ENCODE measurements at regions not wholly inside any gene's neighbourhood (a gene's known extent, or its start where the extent isn't known, plus 50 kb on each side); places are given as distances from the start of the nearest gene placed in this dataset.

DNA sequence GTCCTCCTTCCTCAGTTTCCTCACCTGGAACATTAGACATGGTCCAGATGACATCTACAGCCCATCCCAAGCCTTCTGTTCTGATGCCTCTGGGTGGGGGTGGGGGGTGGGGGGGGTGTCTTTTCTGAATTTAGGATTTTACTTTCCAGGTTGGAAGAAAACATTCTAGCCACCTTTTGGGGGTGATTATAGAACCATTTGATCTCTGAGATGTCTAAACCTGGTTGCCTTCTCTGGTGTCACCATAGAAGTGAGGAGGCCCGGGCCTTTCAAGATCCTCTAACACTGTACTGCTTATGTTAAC, 411.0 kb upstream of the ZMIZ1 start:
- H3K27ac ChIP-seq (ENCODE audit: low read depth in 2 of 2, low read length in 1 of 2): peak overlapping the region in 1 of 2 experiments; percentile 99; a peak in 2 of 4 replicates
- WGBS (ENCODE audit: low lambda C conversion rate): 92% methylated on average over 1 of the region's 1 CpG
- no peak overlapping the region for H3K4me2 ChIP-seq
- no peak overlapping the region for H2AFZ ChIP-seq (ENCODE audit: low read depth)
- no peaks in the 10 kb centered on the region for H3F3A ChIP-seq (replicated peaks; ENCODE audit: insufficient read depth)
- no peak overlapping the region for H3K4me3 ChIP-seq (ENCODE audit: low read depth in 2 of 2, low read length in 1 of 2)
- ChIA-PET POLR2A (interaction anchor here (1.4 kb wide), 1 partner anchor 32 kb away, joined by 5 read pairs; no protein-coding TSS in a partner anchor), CTCF (interaction anchor here (0.6 to 3.5 kb wide), 15 partner anchors 8 to 450 kb away, joined by 3 to 12 read pairs (median 3); no protein-coding TSS in a partner anchor)
- H4K20me1 ChIP-seq (ENCODE audit: insufficient read depth): no peaks in the 10 kb centered on the region
- no peak for DNase-seq
- H3K9ac ChIP-seq: no peak overlapping the region
- H3K4me1 ChIP-seq (ENCODE audit: control insufficient read depth in 1 of 2, insufficient read depth in 2 of 2, low read depth in 1 of 2, low read length in 1 of 2): peaks cover 0 to 37% of the 10 kb centered on the region in 2 experiments; a peak in 2 of 4 replicates
- TF ChIP-seq POLR2AphosphoS5 (IDR thresholded peaks at IDR 0.05; ENCODE audit: low read depth, low read length): no peak
- no peak for TF ChIP-seq MXI1 (IDR thresholded peaks at IDR 0.05; ENCODE audit: low read depth, low read length)
- TF ChIP-seq RAD21 (IDR thresholded peaks at IDR 0.05; ENCODE audit: low read length): no peak
- TF ChIP-seq, protein P1, sequence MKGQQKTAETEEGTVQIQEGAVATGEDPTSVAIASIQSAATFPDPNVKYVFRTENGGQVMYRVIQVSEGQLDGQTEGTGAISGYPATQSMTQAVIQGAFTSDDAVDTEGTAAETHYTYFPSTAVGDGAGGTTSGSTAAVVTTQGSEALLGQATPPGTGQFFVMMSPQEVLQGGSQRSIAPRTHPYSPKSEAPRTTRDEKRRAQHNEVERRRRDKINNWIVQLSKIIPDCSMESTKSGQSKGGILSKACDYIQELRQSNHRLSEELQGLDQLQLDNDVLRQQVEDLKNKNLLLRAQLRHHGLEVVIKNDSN (IDR thresholded peaks at IDR 0.05; ENCODE audit: borderline replicate concordance, low read depth): no peak
- TF ChIP-seq EP300 (IDR thresholded peaks at IDR 0.05; ENCODE audit: borderline replicate concordance in 1 of 2, low read depth in 1 of 2, low read length in 1 of 2): no peak
- no peak for TF ChIP-seq RCOR1 (IDR thresholded peaks at IDR 0.05; ENCODE audit: low read length)
- TF ChIP-seq FOXJ3 (CRISPR knock-in tag; IDR thresholded peaks at IDR 0.05): no peak
- TF ChIP-seq TEAD4 (IDR thresholded peaks at IDR 0.05; ENCODE audit: borderline replicate concordance, insufficient read depth): no peak
- TF ChIP-seq NFIC (IDR thresholded peaks at IDR 0.05; ENCODE audit: borderline replicate concordance): no peak
- TF ChIP-seq, protein P2, sequence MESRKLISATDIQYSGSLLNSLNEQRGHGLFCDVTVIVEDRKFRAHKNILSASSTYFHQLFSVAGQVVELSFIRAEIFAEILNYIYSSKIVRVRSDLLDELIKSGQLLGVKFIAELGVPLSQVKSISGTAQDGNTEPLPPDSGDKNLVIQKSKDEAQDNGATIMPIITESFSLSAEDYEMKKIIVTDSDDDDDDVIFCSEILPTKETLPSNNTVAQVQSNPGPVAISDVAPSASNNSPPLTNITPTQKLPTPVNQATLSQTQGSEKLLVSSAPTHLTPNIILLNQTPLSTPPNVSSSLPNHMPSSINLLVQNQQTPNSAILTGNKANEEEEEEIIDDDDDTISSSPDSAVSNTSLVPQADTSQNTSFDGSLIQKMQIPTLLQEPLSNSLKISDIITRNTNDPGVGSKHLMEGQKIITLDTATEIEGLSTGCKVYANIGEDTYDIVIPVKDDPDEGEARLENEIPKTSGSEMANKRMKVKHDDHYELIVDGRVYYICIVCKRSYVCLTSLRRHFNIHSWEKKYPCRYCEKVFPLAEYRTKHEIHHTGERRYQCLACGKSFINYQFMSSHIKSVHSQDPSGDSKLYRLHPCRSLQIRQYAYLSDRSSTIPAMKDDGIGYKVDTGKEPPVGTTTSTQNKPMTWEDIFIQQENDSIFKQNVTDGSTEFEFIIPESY (IDR thresholded peaks at IDR 0.05; ENCODE audit: borderline replicate concordance, low read depth): no peak
- TF ChIP-seq, protein P3, sequence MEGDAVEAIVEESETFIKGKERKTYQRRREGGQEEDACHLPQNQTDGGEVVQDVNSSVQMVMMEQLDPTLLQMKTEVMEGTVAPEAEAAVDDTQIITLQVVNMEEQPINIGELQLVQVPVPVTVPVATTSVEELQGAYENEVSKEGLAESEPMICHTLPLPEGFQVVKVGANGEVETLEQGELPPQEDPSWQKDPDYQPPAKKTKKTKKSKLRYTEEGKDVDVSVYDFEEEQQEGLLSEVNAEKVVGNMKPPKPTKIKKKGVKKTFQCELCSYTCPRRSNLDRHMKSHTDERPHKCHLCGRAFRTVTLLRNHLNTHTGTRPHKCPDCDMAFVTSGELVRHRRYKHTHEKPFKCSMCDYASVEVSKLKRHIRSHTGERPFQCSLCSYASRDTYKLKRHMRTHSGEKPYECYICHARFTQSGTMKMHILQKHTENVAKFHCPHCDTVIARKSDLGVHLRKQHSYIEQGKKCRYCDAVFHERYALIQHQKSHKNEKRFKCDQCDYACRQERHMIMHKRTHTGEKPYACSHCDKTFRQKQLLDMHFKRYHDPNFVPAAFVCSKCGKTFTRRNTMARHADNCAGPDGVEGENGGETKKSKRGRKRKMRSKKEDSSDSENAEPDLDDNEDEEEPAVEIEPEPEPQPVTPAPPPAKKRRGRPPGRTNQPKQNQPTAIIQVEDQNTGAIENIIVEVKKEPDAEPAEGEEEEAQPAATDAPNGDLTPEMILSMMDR (IDR thresholded peaks at IDR 0.05): no peak
- TF ChIP-seq NRF1 (IDR thresholded peaks at IDR 0.05; ENCODE audit: low read depth, low read length): no peak
- no peak for TF ChIP-seq FOXM1 (IDR thresholded peaks at IDR 0.05; ENCODE audit: low read depth)
- TF ChIP-seq EZH2phosphoT487 (IDR thresholded peaks at IDR 0.05; ENCODE audit: borderline replicate concordance, low read depth): no peak
- TF ChIP-seq GATA2 (CRISPR knock-in tag; IDR thresholded peaks at IDR 0.05): no peak
- no peaks in the 10 kb centered on the region for H3K9me3 ChIP-seq
- no peaks in the 10 kb centered on the region for H3K9me2 ChIP-seq
- no peaks in the 10 kb centered on the region for H3K27me3 ChIP-seq (ENCODE audit: insufficient read depth)
- no peaks in the 10 kb centered on the region for H3K79me2 ChIP-seq (ENCODE audit: insufficient read depth)
- H3K36me3 ChIP-seq (replicated peaks in 1 of 2; ENCODE audit: control insufficient read depth in 1 of 2, insufficient read depth in 2 of 2, low read length in 1 of 2): no peaks in the 10 kb centered on the region
